ENCODE measurements at regions not wholly inside any gene's neighbourhood (a gene's known extent, or its start where the extent isn't known, plus 50 kb on each side); places are given as distances from the start of the nearest gene placed in this dataset.
"Not testable (repeated sequence)": the region's sequence is repeated elsewhere in the genome, so short reads cannot be mapped to it uniquely, and the experiment has no call there.

DNA sequence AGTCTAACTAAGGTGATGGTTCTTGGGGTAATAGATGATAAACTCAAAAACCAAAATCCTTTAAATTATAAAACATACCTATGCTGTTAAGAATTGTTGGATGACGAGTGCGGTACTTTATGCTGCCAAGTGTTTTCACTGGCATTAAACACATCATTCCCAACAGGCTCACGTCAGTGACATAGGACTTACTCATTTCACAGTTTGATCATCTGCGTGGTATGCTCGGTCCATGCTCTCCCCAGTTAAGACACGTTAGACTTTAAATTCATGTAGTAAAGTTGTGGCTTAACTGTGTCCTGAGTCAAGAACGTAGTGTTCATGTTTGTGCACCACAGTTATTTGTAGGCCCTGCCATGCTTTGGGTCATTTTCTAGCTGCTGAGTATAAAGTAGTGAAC lies 125.6 kb upstream of the MYT1L start:
- Histone ChIP-seq H3K27me3 (no peaks in the 10 kb centered on the region), H3K27ac (no peak overlapping the region), H3K4me3 (no peak overlapping the region), H3K36me3 (no peaks in the 10 kb centered on the region), H3K9me3 (no peaks in the 10 kb centered on the region), H3K4me1 (no peaks in the 10 kb centered on the region)
- TF ChIP-seq, protein P1, sequence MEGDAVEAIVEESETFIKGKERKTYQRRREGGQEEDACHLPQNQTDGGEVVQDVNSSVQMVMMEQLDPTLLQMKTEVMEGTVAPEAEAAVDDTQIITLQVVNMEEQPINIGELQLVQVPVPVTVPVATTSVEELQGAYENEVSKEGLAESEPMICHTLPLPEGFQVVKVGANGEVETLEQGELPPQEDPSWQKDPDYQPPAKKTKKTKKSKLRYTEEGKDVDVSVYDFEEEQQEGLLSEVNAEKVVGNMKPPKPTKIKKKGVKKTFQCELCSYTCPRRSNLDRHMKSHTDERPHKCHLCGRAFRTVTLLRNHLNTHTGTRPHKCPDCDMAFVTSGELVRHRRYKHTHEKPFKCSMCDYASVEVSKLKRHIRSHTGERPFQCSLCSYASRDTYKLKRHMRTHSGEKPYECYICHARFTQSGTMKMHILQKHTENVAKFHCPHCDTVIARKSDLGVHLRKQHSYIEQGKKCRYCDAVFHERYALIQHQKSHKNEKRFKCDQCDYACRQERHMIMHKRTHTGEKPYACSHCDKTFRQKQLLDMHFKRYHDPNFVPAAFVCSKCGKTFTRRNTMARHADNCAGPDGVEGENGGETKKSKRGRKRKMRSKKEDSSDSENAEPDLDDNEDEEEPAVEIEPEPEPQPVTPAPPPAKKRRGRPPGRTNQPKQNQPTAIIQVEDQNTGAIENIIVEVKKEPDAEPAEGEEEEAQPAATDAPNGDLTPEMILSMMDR (IDR thresholded peaks at IDR 0.05 in 4 of 5, conservative IDR thresholded peaks at IDR 0.05 in 1 of 5): no peak
- no peak for TF ChIP-seq POLR2A (IDR thresholded peaks at IDR 0.05)
- intact Hi-C loops (cut with DNase I; ENCODE audit: low total_unique reads): no loop called here
- ATAC-seq (no peak), DNase-seq (no peak)
- in situ Hi-C loops (cut with MboI; ENCODE audit: low sequenced_read_pairs in 4 of 4): no loop called here

DNA sequence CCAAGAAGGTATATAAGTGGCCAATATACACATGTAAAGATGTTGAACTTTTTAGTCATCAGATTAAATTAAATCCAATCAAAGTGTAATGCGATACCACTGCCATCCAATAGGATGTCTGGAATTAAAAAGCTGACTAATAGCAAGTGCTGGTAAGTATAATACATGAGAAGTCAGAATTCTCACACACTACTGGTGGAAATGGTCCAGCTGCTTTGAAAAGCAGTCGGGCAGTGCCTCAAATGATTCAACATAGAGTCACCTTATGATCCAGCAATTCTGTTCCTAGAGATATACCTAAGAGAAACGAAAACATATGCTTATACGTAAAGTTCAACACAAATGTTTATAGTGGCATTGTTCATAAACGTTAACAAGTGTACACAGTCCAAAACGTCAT lies 124.1 kb upstream of the MYT1L start:
- ATAC-seq (no peak), DNase-seq (no peak)
- H3K27ac ChIP-seq: no peak overlapping the region
- TF ChIP-seq POLR2A (IDR thresholded peaks at IDR 0.05): no peak
- TF ChIP-seq, protein P1 (IDR thresholded peaks at IDR 0.05 in 4 of 5, conservative IDR thresholded peaks at IDR 0.05 in 1 of 5): no peak
- intact Hi-C loops (cut with DNase I; ENCODE audit: low total_unique reads) (no loop called here), in situ Hi-C loops (cut with MboI; ENCODE audit: low sequenced_read_pairs in 4 of 4) (no loop called here)
- H3K36me3 ChIP-seq: no peaks in the 10 kb centered on the region
- no peaks in the 10 kb centered on the region for H3K9me3 ChIP-seq
- H3K4me3 ChIP-seq: no peak overlapping the region
- no peaks in the 10 kb centered on the region for H3K4me1 ChIP-seq
- no peaks in the 10 kb centered on the region for H3K27me3 ChIP-seq

DNA sequence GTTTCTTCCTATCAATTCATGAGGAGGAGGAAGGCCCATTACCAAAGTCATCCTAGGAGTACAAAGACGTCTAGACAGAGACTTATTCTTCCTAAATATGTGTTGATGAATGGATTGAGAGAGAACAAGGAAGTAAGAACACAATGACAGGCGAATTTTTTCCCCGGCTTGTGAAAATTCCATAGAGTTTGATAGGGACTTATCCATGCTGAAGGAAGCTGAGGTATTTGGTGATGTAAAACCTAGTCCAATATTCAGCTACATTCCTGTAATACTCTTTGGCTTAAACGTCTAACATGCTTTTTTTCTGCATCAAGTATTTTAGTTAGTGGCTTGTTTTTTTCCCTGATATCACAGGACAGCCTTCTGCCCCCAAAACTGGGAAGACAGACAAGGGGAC lies 121.9 kb upstream of the MYT1L start:
- H3K27me3 ChIP-seq: no peaks in the 10 kb centered on the region
- H3K27ac ChIP-seq: no peak overlapping the region
- intact Hi-C loops (cut with DNase I; ENCODE audit: low total_unique reads) (no loop called here), in situ Hi-C loops (cut with MboI; ENCODE audit: low sequenced_read_pairs in 4 of 4) (no loop called here)
- H3K4me1 ChIP-seq: no peaks in the 10 kb centered on the region
- TF ChIP-seq, protein P1 (IDR thresholded peaks at IDR 0.05 in 4 of 5, conservative IDR thresholded peaks at IDR 0.05 in 1 of 5): no peak
- no peak for TF ChIP-seq POLR2A (IDR thresholded peaks at IDR 0.05)
- no peaks in the 10 kb centered on the region for H3K9me3 ChIP-seq
- DNase-seq: no peak
- no peak overlapping the region for H3K4me3 ChIP-seq
- no peak for ATAC-seq
- no peaks in the 10 kb centered on the region for H3K36me3 ChIP-seq

DNA sequence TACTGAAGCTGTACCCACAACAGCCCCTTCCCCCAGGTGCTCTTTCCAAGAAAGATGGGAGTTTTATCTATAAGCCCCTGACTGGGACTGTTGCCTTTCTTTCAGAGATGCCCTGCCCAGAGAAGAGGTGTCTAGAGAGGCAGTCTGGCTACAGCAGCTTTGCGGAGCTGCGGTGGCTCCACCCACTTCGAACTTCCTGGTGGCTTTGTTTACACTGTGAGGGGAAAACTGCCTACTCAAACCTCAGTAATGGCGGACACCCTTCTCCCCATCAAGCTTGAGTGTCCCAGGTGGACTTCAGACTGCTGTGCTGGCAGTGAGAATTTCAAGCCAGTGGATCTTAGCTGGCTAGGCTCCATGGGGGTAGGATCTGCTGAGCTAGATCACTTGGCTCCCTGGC lies 120.2 kb upstream of the MYT1L start:
- H3K27me3 ChIP-seq; intact Hi-C loops (cut with DNase I; ENCODE audit: low total_unique reads); in situ Hi-C loops (cut with MboI; ENCODE audit: low sequenced_read_pairs in 4 of 4); ATAC-seq; H3K27ac ChIP-seq; H3K36me3 ChIP-seq; H3K4me3 ChIP-seq; H3K4me1 ChIP-seq; H3K9me3 ChIP-seq; DNase-seq: not testable (repeated sequence)

DNA sequence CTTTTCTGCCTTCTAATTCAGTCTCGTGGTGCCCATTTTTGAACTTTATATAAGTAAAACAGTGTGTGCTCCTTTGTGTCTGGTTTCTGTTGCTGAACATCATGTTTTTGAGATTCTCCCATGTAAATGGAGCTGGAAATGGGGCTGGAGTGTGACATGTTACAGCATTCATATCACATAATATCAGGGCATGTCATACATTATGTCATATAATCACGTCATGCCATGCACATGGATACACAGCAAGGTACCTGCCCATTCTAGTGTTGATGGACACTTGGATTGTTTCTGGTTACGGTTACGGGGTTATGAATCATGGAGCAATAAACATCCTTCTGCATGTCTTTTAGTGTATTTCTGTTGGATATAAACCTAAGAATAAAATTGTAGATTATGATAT lies 117.1 kb upstream of the MYT1L start:
- Histone ChIP-seq H3K27ac (no peak overlapping the region), H3K27me3 (no peaks in the 10 kb centered on the region), H3K4me3 (no peak overlapping the region), H3K4me1 (no peaks in the 10 kb centered on the region), H3K9me3 (no peaks in the 10 kb centered on the region), H3K36me3 (no peaks in the 10 kb centered on the region)
- ATAC-seq (no peak), DNase-seq (no peak)
- TF ChIP-seq POLR2A (IDR thresholded peaks at IDR 0.05): no peak
- TF ChIP-seq, protein P1 (IDR thresholded peaks at IDR 0.05 in 4 of 5, conservative IDR thresholded peaks at IDR 0.05 in 1 of 5): no peak
- in situ Hi-C loops (cut with MboI; ENCODE audit: low sequenced_read_pairs in 4 of 4) (no loop called here), intact Hi-C loops (cut with DNase I; ENCODE audit: low total_unique reads) (no loop called here)

Data from gastrocnemius medialis (tissue), 4 donors.